SK-N-SH (cell line): ENCODE measurements at regions not wholly inside any gene's neighbourhood (a gene's known extent, or its start where the extent isn't known, plus 50 kb on each side); places are given as distances from the start of the nearest gene placed in this dataset.

Experiments
- CTCF ChIA-PET: fragments of 300-600, 350-600 bp; formaldehyde crosslinking; extraction: SDS; loops from one replicate; lab custom pipeline; 2021; lab: Yijun Ruan, JAX
- POLR2A ChIA-PET: fragments of 350-600 bp; sonication (Branson Sonifier 250); formaldehyde crosslinking; extraction: SDS; loops from one replicate; lab custom pipeline; 2020; ENCODE audit warnings: antibody characterized with exemption, inconsistent platforms; lab: Yijun Ruan, JAX
- DNase-seq: peaks from one replicate; pipeline ENCODE4 v3.0.0; 2012
- H2AFZ ChIP-seq: fragments of 200-600 bp; sonication (generic); 2 replicates; pipeline ENCODE4 v1.8.1; 2016; ENCODE audit warnings: antibody characterized with exemption, mild to moderate bottlenecking, low read depth
- H3F3A ChIP-seq: fragments of 200-600 bp; sonication (generic); replicated peaks from 2 replicates; pipeline ENCODE3; 2016; ENCODE audit warnings: antibody characterized with exemption, mild to moderate bottlenecking; ENCODE audit not compliant: insufficient read depth
- H3K27ac ChIP-seq, 2 experiments: fragments of 200-500 bp in 1 of 2; fragments of 200-600 bp in 1 of 2; sonication (Bioruptor generic) in 1 of 2; sonication (generic), shearing (Covaris generic) in 1 of 2; 2 replicates each; pipeline versions ENCODE4 v1.5.1 to v1.6.1; 2014 to 2016; ENCODE audit warnings: low read depth in 2 of 2, inconsistent platforms in 1 of 2, low read length in 1 of 2, mild to moderate bottlenecking in 1 of 2, mixed read lengths in 1 of 2
- H3K27me3 ChIP-seq: fragments of 200-600 bp; sonication (generic), shearing (Covaris generic); 2 replicates; pipeline ENCODE4 v1.6.1; 2016; ENCODE audit warnings: mixed run types; ENCODE audit not compliant: insufficient read depth
- H3K36me3 ChIP-seq, 2 experiments: fragments of 200-500 bp in 1 of 2; fragments of 200-600 bp in 1 of 2; sonication (Bioruptor generic) in 1 of 2; sonication (generic) in 1 of 2; replicated peaks in 1 of 2; 2 replicates each; pipeline versions ENCODE3 to v1.5.1; 2014 to 2016; ENCODE audit warnings: low read length in 1 of 2, mild to moderate bottlenecking in 1 of 2; ENCODE audit not compliant: insufficient read depth in 2 of 2, control insufficient read depth in 1 of 2
- H3K4me1 ChIP-seq, 2 experiments: fragments of 200-500 bp in 1 of 2; fragments of 200-600 bp in 1 of 2; sonication (Bioruptor generic) in 1 of 2; sonication (generic), shearing (Covaris generic) in 1 of 2; 2 replicates each; pipeline versions ENCODE4 v1.5.1 to v1.6.1; 2014 to 2016; ENCODE audit warnings: low read depth in 1 of 2, low read length in 1 of 2, mixed run types in 1 of 2; ENCODE audit not compliant: insufficient read depth in 2 of 2, control insufficient read depth in 1 of 2
- H3K4me2 ChIP-seq: fragments of 200-600 bp; sonication (generic), shearing (Covaris generic); 2 replicates; pipeline ENCODE4 v1.6.1; 2017; ENCODE audit warnings: mixed run types
- H3K4me3 ChIP-seq, 2 experiments: fragments of 200-500 bp in 1 of 2; fragments of 200-600 bp in 1 of 2; sonication (Bioruptor generic) in 1 of 2; sonication (generic), shearing (Covaris generic) in 1 of 2; 2 replicates each; pipeline versions ENCODE4 v1.5.1 to v1.8.1; 2014 to 2016; ENCODE audit warnings: low read depth in 2 of 2, inconsistent platforms in 1 of 2, low read length in 1 of 2, mild to moderate bottlenecking in 1 of 2, mixed read lengths in 1 of 2, moderate library complexity in 1 of 2
- H3K79me2 ChIP-seq: fragments of 200-600 bp; sonication (generic); 2 replicates; pipeline ENCODE4 v1.8.1; 2017; ENCODE audit warnings: mild to moderate bottlenecking; ENCODE audit not compliant: insufficient read depth
- H3K9ac ChIP-seq: fragments of 200-600 bp; sonication (generic); 2 replicates; pipeline ENCODE4 v1.6.1; 2017; ENCODE audit warnings: mixed run types
- H3K9me2 ChIP-seq: fragments of 200-600 bp; sonication (generic); 2 replicates; pipeline ENCODE4 v1.6.1; 2017; ENCODE audit warnings: mixed run types
- H3K9me3 ChIP-seq: fragments of 200-600 bp; sonication (generic); 2 replicates; pipeline ENCODE4 v1.6.1; 2017; ENCODE audit warnings: mixed run types, mild to moderate bottlenecking, moderate library complexity
- H4K20me1 ChIP-seq: fragments of 200-600 bp; sonication (generic); 2 replicates; pipeline ENCODE4 v1.6.1; 2017; ENCODE audit warnings: mild to moderate bottlenecking, mixed run types; ENCODE audit not compliant: insufficient read depth
- CHD2 ChIP-seq: fragments of 150-350 bp; IDR thresholded peaks from 2 replicates; pipeline ENCODE4 v1.6.1; 2018; ENCODE audit warnings: low read length; ENCODE audit not compliant: partially characterized antibody
- EZH2phosphoT487 ChIP-seq: fragments of 200-600 bp; sonication (generic); IDR thresholded peaks from 2 replicates; pipeline ENCODE4 v1.6.1; 2017; ENCODE audit warnings: low read depth, mixed run types, mild to moderate bottlenecking, antibody characterized with exemption, moderate library complexity, borderline replicate concordance
- FOSL2 ChIP-seq: IDR thresholded peaks from 2 replicates; pipeline ENCODE4 v1.4.0; 2012; ENCODE audit warnings: low read depth, mild to moderate bottlenecking, moderate library complexity, borderline replicate concordance
- FOXM1 ChIP-seq: IDR thresholded peaks from 2 replicates; pipeline ENCODE4 v1.4.0; 2012; ENCODE audit warnings: low read depth, mild to moderate bottlenecking
- GABPA ChIP-seq: IDR thresholded peaks from 2 replicates; pipeline ENCODE4 v1.4.0; 2012; ENCODE audit warnings: low read depth, mild to moderate bottlenecking
- JUND ChIP-seq: IDR thresholded peaks from 2 replicates; pipeline ENCODE4 v1.4.0; 2012
- MEF2A ChIP-seq: IDR thresholded peaks from 2 replicates; pipeline ENCODE4 v1.4.0; 2012; ENCODE audit warnings: low read depth, borderline replicate concordance
- NFIC ChIP-seq: IDR thresholded peaks from 2 replicates; pipeline ENCODE4 v1.4.0; 2012; ENCODE audit warnings: borderline replicate concordance
- POLR2AphosphoS5 ChIP-seq: IDR thresholded peaks from 2 replicates; pipeline ENCODE4 v1.6.1; 2012; ENCODE audit warnings: low read depth, low read length
- RAD21 ChIP-seq: IDR thresholded peaks from 2 replicates; pipeline ENCODE4 v1.6.1; 2012; ENCODE audit warnings: mild to moderate bottlenecking, low read length
- RCOR1 ChIP-seq: fragments of 150-350 bp; IDR thresholded peaks from 2 replicates; pipeline ENCODE4 v1.6.1; 2017; ENCODE audit warnings: antibody characterized with exemption, low read length
- RFX5 ChIP-seq: IDR thresholded peaks from 2 replicates; pipeline ENCODE4 v1.6.1; 2012; ENCODE audit warnings: mild to moderate bottlenecking, improper control_type of control experiment, low read length
- TCF12 ChIP-seq: IDR thresholded peaks from 2 replicates; pipeline ENCODE4 v1.4.0; 2012
- TEAD4 ChIP-seq: IDR thresholded peaks from 2 replicates; pipeline ENCODE4 v1.4.0; 2012; ENCODE audit warnings: mild to moderate bottlenecking, borderline replicate concordance; ENCODE audit not compliant: insufficient read depth
- USF1 ChIP-seq: IDR thresholded peaks from 2 replicates; pipeline ENCODE4 v1.4.0; 2012; ENCODE audit warnings: low read depth, borderline replicate concordance
- YY1 ChIP-seq: IDR thresholded peaks from 2 replicates; pipeline ENCODE4 v1.4.0; 2012; ENCODE audit warnings: low read depth, mild to moderate bottlenecking
- WGBS: methylation state at CpG from one replicate; pipeline ENCODE4 v1.1.6; 2017; ENCODE audit warnings: low lambda C conversion rate; 5-methylcytosine and 5-hydroxymethylcytosine counted together
- TF ChIP-seq, protein P1 (sequence below): fragments of 150-350 bp; IDR thresholded peaks from 2 replicates; pipeline ENCODE4 v1.6.1; 2017; ENCODE audit warnings: antibody characterized with exemption, low read length, low read depth, borderline replicate concordance
- TF ChIP-seq, protein P2 (sequence below): IDR thresholded peaks from 2 replicates; pipeline ENCODE4 v1.6.1; 2012; ENCODE audit warnings: mild to moderate bottlenecking, low read depth, low read length, moderate library complexity
- TF ChIP-seq, protein P3 (sequence below): IDR thresholded peaks from 2 replicates; pipeline ENCODE4 v1.4.0; 2012; ENCODE audit warnings: low read depth

- Histone ChIP-seq H3K4me2 (no peak overlapping the region), H2AFZ (no peak overlapping the region), H3K9me2 (no peaks in the 10 kb centered on the region), H3K27ac (no peak overlapping the region), H3K27me3 (no peaks in the 10 kb centered on the region), H3K79me2 (no peaks in the 10 kb centered on the region), H4K20me1 (no peaks in the 10 kb centered on the region), H3K9me3 (no peaks in the 10 kb centered on the region), H3F3A (no peaks in the 10 kb centered on the region), H3K9ac (no peak overlapping the region), H3K4me1 (no peaks in the 10 kb centered on the region), H3K4me3 (no peak overlapping the region), H3K36me3 (no peaks in the 10 kb centered on the region)
- ChIA-PET CTCF (no interaction called here), POLR2A (no interaction called here)
- no peak for TF ChIP-seq RFX5
- no peak for TF ChIP-seq FOXM1
- no peak for TF ChIP-seq CHD2
- TF ChIP-seq MEF2A = no peak
- no peak for TF ChIP-seq RCOR1
- no peak for TF ChIP-seq YY1
- TF ChIP-seq, protein P1, sequence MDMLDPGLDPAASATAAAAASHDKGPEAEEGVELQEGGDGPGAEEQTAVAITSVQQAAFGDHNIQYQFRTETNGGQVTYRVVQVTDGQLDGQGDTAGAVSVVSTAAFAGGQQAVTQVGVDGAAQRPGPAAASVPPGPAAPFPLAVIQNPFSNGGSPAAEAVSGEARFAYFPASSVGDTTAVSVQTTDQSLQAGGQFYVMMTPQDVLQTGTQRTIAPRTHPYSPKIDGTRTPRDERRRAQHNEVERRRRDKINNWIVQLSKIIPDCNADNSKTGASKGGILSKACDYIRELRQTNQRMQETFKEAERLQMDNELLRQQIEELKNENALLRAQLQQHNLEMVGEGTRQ = no peak
- no peak for TF ChIP-seq GABPA
- no peak for TF ChIP-seq JUND
- TF ChIP-seq NFIC = no peak
- TF ChIP-seq, protein P2, sequence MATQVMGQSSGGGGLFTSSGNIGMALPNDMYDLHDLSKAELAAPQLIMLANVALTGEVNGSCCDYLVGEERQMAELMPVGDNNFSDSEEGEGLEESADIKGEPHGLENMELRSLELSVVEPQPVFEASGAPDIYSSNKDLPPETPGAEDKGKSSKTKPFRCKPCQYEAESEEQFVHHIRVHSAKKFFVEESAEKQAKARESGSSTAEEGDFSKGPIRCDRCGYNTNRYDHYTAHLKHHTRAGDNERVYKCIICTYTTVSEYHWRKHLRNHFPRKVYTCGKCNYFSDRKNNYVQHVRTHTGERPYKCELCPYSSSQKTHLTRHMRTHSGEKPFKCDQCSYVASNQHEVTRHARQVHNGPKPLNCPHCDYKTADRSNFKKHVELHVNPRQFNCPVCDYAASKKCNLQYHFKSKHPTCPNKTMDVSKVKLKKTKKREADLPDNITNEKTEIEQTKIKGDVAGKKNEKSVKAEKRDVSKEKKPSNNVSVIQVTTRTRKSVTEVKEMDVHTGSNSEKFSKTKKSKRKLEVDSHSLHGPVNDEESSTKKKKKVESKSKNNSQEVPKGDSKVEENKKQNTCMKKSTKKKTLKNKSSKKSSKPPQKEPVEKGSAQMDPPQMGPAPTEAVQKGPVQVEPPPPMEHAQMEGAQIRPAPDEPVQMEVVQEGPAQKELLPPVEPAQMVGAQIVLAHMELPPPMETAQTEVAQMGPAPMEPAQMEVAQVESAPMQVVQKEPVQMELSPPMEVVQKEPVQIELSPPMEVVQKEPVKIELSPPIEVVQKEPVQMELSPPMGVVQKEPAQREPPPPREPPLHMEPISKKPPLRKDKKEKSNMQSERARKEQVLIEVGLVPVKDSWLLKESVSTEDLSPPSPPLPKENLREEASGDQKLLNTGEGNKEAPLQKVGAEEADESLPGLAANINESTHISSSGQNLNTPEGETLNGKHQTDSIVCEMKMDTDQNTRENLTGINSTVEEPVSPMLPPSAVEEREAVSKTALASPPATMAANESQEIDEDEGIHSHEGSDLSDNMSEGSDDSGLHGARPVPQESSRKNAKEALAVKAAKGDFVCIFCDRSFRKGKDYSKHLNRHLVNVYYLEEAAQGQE = no peak
- no peak for TF ChIP-seq EZH2phosphoT487
- TF ChIP-seq USF1 = no peak
- no peak for TF ChIP-seq POLR2AphosphoS5
- no peak for TF ChIP-seq TEAD4
- TF ChIP-seq RAD21 = no peak
- TF ChIP-seq TCF12 = no peak
- no peak for TF ChIP-seq FOSL2
- TF ChIP-seq, protein P3, sequence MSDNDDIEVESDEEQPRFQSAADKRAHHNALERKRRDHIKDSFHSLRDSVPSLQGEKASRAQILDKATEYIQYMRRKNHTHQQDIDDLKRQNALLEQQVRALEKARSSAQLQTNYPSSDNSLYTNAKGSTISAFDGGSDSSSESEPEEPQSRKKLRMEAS = no peak
- no peak for DNase-seq
- WGBS = 38% methylated on average over 2 of the region's 2 CpGs
Measured at GRCh38 chr2:52467189-52467588, 1300.4 kb upstream of the CHAC2 start.
